Neutrophil (primary cell): ENCODE measurements at regions not wholly inside any gene's neighbourhood (a gene's known extent, or its start where the extent isn't known, plus 50 kb on each side); places are given as distances from the start of the nearest gene placed in this dataset.

Source experiments
- H3K27ac ChIP-seq: fragments of 200-600 bp; sonication (generic); 2 replicates; pipeline ENCODE4 v1.5.1; 2016; ENCODE audit warnings: mild to moderate bottlenecking, moderate library complexity
- H3K27me3 ChIP-seq: fragments of 200-600 bp; sonication (generic); 2 replicates; pipeline ENCODE4 v1.6.0; 2016; ENCODE audit warnings: mild to moderate bottlenecking
- H3K36me3 ChIP-seq: fragments of 200-600 bp; sonication (generic); 2 replicates; pipeline ENCODE4 v1.5.1; 2017
- H3K4me1 ChIP-seq, 2 experiments: fragments of 200-600 bp in 1 of 2; sonication (generic) in 1 of 2; 1 replicate in 1 of 2; 2 replicates in 1 of 2; pipeline versions ENCODE4 v1.5.1 to v1.6.1; 2013 to 2016; ENCODE audit warnings: low read depth in 1 of 2, low read length in 1 of 2, mild to moderate bottlenecking in 1 of 2, moderate library complexity in 1 of 2; ENCODE audit not compliant: control insufficient read depth in 1 of 2, insufficient read depth in 1 of 2
- H3K4me3 ChIP-seq, 2 experiments: fragments of 200-600 bp in 1 of 2; sonication (generic) in 1 of 2; 1 replicate in 1 of 2; 2 replicates in 1 of 2; pipeline ENCODE4 v1.5.1; 2013 to 2016; ENCODE audit warnings: low read depth in 1 of 2, low read length in 1 of 2, mild to moderate bottlenecking in 1 of 2, moderate library complexity in 1 of 2
- H3K9me3 ChIP-seq: fragments of 200-600 bp; sonication (generic); 2 replicates; pipeline ENCODE4 v1.5.1; 2016
- TF ChIP-seq, protein P1 (sequence below): fragments of 200-600 bp; sonication (generic); IDR thresholded peaks from 2 replicates; pipeline ENCODE4 v1.5.1; 2016; ENCODE audit warnings: antibody characterized with exemption

DNA sequence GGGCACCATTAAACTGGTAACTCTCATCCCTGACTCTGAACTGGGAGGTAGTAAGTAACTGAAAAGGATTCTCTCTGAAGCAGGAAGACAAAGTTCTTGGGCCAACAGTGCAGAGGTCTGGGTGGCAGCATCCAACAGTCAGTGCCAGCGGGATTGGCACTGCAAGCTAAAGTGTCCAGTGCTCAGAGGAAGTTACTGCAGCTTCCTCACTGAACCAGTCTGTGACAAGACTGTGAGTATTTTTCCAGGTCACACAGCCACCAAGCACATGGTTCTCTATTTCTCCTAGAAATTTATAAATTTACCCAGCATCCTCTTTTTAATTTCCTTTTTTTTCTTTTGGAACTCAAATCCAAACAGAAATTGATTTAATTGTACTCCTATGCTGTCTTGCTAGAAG, 81.6 kb upstream of the FAR2 start:
- H3K27ac ChIP-seq = no peak overlapping the region
- no peaks in the 10 kb centered on the region for H3K36me3 ChIP-seq
- TF ChIP-seq, protein P1, sequence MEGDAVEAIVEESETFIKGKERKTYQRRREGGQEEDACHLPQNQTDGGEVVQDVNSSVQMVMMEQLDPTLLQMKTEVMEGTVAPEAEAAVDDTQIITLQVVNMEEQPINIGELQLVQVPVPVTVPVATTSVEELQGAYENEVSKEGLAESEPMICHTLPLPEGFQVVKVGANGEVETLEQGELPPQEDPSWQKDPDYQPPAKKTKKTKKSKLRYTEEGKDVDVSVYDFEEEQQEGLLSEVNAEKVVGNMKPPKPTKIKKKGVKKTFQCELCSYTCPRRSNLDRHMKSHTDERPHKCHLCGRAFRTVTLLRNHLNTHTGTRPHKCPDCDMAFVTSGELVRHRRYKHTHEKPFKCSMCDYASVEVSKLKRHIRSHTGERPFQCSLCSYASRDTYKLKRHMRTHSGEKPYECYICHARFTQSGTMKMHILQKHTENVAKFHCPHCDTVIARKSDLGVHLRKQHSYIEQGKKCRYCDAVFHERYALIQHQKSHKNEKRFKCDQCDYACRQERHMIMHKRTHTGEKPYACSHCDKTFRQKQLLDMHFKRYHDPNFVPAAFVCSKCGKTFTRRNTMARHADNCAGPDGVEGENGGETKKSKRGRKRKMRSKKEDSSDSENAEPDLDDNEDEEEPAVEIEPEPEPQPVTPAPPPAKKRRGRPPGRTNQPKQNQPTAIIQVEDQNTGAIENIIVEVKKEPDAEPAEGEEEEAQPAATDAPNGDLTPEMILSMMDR = no peak
- H3K9me3 ChIP-seq = no peaks in the 10 kb centered on the region
- no peaks in the 10 kb centered on the region for H3K27me3 ChIP-seq
- H3K4me3 ChIP-seq = no peak overlapping the region
- H3K4me1 ChIP-seq = peaks cover 17 to 22% of the 10 kb centered on the region in 2 experiments

DNA sequence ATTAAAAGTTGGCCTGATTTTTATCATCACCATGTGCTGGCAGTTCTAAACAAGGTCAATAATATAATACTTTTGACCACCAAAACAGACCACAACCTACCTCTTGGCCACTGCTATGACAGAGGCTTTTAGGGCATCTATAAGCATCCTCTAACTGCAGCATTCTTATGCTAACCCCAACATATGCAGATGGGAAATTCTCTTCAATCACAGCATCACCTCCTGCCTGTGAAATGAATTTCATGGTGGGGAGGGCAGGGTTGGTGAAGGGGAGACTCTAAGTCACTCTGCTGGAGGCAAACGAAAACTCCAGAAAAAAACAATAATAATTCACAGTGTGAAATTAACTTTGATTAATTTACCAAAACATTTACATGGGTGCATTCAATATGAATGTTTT, 78.8 kb upstream of the FAR2 start:
- Histone ChIP-seq H3K36me3 (no peaks in the 10 kb centered on the region), H3K4me3 (no peak overlapping the region), H3K27me3 (no peaks in the 10 kb centered on the region), H3K27ac (no peak overlapping the region), H3K9me3 (no peaks in the 10 kb centered on the region), H3K4me1 (peaks cover 11 to 16% of the 10 kb centered on the region in 2 experiments)
- TF ChIP-seq, protein P1 = no peak

DNA sequence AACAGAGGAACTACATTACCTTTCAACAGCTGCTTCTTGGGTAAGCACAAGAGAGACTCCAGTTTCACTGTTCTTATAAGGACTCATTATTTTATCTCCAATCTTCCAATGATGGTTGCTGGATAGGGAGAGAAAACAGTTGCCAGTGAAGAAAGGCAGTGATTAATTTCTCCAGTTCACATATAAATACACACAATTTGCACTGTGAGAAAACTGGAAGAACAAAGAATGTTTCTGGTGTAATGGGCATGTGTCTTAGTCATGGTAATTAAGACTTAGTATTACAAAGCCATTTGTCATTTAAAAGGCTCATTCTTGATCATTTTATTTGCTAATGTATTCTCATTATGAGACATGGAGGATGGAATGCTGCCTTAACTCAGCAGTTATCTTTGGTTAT, 78.0 kb upstream of the FAR2 start:
- Histone ChIP-seq H3K4me3 (no peak overlapping the region), H3K27ac (no peak overlapping the region), H3K9me3 (no peaks in the 10 kb centered on the region), H3K4me1 (peaks cover 3 to 8% of the 10 kb centered on the region in 2 experiments), H3K36me3 (no peaks in the 10 kb centered on the region), H3K27me3 (no peaks in the 10 kb centered on the region)
- TF ChIP-seq, protein P1 = no peak

DNA sequence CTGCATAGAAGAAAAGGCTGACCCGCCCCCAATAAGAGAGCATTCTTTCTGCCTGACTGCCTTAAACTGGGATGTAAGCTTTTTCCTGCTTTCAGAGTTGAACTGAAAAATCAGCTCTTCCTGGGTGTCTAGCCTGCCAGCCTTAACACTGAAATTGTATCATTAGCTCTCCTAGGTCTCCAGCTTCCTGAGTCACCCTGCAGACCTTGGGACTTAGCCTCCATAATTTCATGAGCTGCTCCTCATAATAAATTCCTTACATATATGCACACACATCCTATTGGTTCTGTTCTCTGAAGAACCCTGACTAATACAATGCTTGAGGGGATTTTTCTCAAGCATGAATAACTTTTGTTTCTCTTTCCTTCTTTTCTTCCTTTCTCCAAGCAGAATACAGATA, 76.4 kb upstream of the FAR2 start:
- TF ChIP-seq, protein P1 = no peak
- no peaks in the 10 kb centered on the region for H3K4me1 ChIP-seq
- no peaks in the 10 kb centered on the region for H3K27me3 ChIP-seq
- H3K4me3 ChIP-seq = no peak overlapping the region
- no peaks in the 10 kb centered on the region for H3K36me3 ChIP-seq
- no peak overlapping the region for H3K27ac ChIP-seq
- H3K9me3 ChIP-seq = no peaks in the 10 kb centered on the region

DNA sequence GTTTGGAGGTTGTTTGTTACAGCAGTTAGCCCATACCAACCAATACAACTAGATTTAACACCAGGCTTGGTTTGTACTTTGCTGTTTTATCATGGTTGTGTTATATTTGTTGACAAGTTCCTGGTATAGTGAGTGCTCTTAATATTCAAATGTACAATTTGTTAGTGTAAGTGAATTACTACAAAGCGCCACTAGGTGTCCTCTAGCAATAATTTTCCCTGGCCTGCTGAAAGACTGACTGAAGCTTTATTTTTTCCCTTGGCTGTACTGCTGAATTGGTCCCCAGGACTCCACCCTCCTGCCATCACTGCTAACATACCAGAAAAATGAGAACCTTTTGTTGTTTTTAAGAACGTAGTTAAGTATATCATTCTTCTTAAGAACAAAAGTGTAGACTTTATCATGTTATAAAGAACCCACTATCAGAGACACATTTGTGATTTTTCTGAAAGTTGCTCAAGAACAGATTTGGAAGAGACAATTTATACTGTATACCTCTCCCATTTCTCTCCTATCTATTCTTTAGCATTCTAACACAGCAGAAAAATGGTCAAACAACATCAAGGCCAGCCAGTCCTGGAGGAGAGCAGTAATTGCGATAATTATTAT, 75.3 kb upstream of the FAR2 start:
- H3K27ac ChIP-seq = no peak overlapping the region
- no peaks in the 10 kb centered on the region for H3K36me3 ChIP-seq
- TF ChIP-seq, protein P1 = peak; percentile 76
- no peak overlapping the region for H3K4me3 ChIP-seq
- H3K27me3 ChIP-seq = no peaks in the 10 kb centered on the region
- H3K4me1 ChIP-seq = no peaks in the 10 kb centered on the region
- no peaks in the 10 kb centered on the region for H3K9me3 ChIP-seq
